Forelimb muscle (tissue), 1 donor: ENCODE measurements at regions not wholly inside any gene's neighbourhood (a gene's known extent, or its start where the extent isn't known, plus 50 kb on each side); places are given as distances from the start of the nearest gene placed in this dataset.
"Not testable (repeated sequence)": the region's sequence is repeated elsewhere in the genome, so short reads cannot be mapped to it uniquely, and the experiment has no call there.

Source experiments
- DNase-seq: peaks from one replicate; pipeline ENCODE4 v3.0.0-alpha.2; 2013; ENCODE audit warnings: low read depth

DNA sequence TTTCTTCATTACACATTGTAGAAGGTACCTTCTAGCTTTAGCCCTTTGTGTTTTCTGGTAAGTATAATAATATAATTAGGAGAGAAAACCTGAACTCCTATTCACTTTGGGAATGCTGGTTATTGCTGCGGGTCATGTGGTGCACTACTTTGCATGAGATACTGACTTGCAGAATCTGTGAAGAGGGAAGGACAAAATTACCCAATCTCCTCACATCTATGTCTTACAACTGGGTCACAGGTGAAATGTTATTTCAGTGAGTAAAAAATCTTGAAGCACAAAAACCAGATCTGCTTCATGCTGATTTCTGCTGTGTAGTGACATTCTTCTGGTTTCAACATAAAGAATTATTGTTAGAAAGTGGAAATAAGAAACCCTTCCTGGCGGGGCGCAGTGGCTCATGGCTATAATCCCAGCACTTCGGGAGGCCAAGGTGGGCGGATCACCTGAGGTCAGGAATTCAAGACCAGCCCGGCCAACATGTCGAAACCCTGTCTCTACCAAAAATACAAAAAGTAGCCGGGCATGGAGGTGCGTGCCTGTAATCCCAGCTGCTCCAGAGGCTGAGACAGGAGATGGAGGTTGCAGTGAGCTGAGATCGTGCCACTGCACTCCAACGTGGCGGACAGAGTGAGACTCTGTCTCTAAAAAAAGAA, 211.0 kb upstream of the REG3G start:
- DNase-seq: no peak

GRCh38 chr2:78817430-78817829, 208.1 kb upstream of the REG3G start:
- no peak for DNase-seq

- DNase-seq: no peak
Observed at GRCh38 chr2:78832481-78832880, 193.0 kb upstream of the REG3G start.

GRCh38 chr2:78839259-78839658, 186.2 kb upstream of the REG3G start:
- DNase-seq: no peak

GRCh38 chr2:78840311-78840710, 185.2 kb upstream of the REG3G start:
- not testable (repeated sequence) for DNase-seq

- no peak for DNase-seq
Observed at GRCh38 chr2:78845664-78846185, 179.8 kb upstream of the REG3G start.

DNA sequence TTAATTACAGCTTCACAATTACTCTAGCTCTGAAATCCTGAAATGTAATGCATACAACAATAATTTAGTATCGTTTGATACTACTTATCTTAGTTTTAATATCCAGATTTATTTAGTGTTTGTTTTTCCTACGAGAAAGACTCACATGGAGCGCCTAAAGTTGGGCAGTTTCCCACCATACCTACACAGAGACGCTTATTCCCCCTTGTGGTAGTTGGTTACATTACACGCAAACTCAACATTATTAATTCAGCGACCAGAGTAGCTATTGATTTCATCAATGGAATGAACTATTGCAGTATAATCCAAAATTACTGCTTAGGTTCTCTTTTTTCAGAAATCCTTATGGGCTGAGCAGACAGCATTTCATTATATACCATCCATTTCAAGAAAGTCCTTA, 164.0 kb upstream of the REG3G start:
- DNase-seq: peak; percentile 8

DNA sequence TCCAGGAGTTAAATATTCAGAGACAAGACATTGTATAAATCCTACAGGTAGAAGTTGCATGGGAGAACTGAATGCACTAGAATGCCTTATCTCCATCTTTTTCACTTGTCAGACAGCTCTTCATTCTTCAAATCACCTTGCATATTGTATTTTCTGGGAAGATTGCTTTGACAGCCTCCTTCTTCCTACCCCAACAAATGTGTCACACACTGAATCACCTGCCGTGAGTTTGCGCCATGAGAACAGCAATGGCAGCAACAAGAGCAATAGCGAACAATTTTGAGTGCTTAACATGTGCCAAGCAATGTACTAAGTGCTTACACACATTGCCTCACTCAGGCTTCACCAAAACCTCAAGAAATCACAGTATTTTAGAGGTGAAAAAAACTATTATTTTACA, 161.3 kb upstream of the REG3G start:
- no peak for DNase-seq

DNA sequence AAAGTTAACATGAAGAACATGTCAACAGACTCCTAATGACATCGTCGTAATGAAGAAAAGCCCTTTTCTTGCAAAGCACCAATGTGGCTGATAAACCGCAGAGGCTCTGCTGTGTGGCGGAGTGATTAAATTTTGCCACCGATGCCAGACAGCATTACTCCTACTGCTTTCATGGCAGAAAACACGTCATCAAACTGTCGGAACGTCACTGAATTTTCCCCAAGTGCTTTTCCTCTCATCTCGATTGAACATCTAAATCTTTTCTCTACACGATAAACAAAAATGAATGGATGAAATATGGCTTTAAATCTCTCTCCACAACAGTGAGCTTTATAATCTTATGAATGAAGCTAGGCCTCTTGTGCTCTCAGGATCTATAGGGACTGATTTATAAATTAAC, 159.8 kb upstream of the REG3G start:
- no peak for DNase-seq

DNA sequence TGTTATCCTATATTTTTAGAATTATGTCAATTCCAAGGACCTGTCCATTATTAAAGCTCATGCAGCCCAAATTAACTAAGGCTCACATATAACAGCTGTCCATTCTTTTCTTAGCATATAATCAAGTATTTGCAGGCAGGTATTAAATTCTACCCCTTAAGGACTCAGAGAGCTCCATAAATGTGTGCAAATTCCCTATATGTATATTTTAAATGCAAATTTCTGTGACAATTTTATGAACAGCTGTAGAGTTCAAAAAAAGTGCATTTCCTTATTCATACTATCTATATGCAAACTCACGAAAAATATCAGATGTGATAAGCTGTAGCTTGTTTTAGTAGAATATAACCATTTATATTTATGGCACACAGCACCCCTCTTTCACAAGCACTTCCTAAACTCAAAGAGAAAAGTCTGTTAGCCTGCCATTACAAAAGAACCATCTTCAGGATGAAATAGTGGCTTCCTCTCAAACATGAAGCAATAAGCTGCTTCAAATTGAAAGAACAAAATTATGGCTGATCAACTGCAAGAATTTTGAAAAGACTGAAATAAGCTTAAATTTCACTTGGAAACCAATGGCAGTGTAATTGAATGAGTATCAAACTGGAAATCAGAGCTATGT, 155.0 kb upstream of the REG3G start:
- DNase-seq: no peak

GRCh38 chr2:78873526-78873925, 152.0 kb upstream of the REG3G start:
- DNase-seq: no peak

GRCh38 chr2:78876316-78876688, 149.2 kb upstream of the REG3G start:
- DNase-seq: no peak

GRCh38 chr2:78887446-78887845, 138.1 kb upstream of the REG3G start:
- DNase-seq: no peak

GRCh38 chr2:78890935-78891334, 134.6 kb upstream of the REG3G start:
- no peak for DNase-seq

DNA sequence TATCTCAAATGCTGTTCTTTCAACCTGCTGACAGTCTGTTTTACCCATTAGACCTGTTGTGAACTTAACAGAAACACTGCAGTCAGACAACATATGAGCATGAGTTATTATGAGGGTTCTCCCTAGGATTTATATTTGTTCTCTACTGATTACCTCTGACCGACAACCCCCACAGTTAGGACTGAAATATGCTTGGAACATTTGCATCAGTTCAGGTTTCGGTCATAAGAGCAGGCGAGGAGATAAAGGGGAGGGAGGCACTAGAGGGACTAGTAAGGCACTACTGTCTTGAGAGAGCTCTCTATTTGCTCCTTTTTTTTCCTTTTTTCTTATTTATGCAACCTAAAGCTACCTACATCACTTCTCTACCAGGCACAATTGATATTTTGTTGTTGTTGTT, 133.2 kb upstream of the REG3G start:
- DNase-seq: no peak

DNA sequence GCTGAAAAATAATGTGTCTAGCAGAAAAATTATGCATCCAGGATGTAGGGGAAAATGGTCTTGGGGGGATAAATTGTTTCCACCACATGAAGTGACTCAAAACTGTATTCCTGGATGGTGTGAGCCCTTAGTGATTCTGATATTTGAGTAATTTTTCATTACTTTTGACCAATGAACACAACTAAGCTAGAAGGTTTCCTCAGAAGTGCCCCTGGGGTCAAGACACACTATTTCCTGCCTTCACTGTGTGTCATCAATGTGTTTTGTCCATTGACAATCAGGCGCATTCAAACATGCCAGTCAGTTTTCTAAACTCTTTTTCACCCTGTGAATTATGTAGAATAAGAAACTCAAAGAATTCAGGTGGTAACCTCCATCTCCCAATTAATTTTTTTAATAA, 130.5 kb upstream of the REG3G start:
- no peak for DNase-seq

- DNase-seq: no peak
Observed at GRCh38 chr2:78896536-78896935, 129.0 kb upstream of the REG3G start.

GRCh38 chr2:78907089-78907488, 118.4 kb upstream of the REG3G start:
- no peak for DNase-seq

GRCh38 chr2:78908973-78909372, 116.5 kb upstream of the REG3G start:
- DNase-seq: no peak

DNA sequence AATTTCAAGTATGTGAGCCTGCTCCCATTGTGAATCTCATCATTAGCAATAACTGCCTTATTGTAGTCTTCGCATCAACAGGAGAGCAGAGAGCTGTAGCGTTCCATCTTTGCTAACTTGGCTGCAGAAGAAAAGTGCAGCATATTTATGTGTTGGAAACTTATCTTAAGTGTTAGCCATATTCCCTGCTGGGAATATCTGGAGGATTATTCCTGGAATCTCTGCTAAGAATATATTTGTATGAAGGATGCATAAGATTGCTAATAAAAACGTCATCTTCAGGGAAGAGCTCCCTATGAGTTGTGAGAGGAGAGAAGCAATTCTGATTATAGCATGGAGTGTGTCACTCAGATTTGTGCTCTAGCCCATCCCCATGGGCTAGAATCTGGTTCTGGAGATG, 115.1 kb upstream of the REG3G start:
- no peak for DNase-seq

GRCh38 chr2:78913257-78913656, 112.2 kb upstream of the REG3G start:
- DNase-seq: no peak

GRCh38 chr2:78925258-78925657, 100.2 kb upstream of the REG3G start:
- DNase-seq: no peak

DNA sequence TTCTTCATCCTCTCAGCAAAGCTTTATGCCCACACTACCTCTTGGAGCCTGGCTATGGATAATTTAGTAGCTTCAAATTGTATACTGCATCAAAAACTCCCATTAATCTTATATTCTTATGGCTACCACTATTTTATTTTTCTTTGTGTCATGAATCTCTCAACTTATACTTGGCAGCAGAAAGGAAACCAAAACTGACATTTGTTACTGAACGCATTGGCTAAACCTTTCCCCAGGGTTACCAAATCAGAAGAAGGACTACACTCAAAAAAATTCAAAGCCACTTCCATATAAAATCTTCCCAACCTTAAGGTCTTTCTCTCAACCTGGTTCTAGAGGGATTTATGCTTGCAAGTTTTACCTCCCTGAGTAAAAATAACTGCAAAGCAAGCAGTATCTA, 97.0 kb upstream of the REG3G start:
- no peak for DNase-seq

DNA sequence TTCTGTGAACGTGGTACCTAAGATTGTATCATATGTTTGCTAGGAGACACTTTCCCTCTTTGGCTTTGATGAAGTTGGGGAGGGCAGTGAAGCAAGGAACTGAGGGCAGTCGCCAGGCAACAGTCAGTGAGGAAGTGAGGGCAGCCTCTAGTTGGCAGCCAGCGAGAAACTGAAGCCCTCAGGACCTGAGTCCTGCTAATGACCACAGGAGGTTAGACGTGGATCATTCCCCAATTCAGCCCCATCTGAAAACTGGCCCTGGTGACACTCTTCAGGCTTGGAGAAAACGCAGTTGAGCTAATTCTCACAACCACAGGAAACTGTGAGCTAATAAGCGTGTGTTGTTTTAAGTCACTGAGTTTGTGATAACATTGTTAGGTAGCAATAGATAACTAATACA, 84.5 kb upstream of the REG3G start:
- DNase-seq: no peak
